Upper lobe of left lung (tissue), 4 donors: ENCODE measurements at regions not wholly inside any gene's neighbourhood (a gene's known extent, or its start where the extent isn't known, plus 50 kb on each side); places are given as distances from the start of the nearest gene placed in this dataset.

Experiments
- CTCF ChIP-seq, 6 experiments: fragments of 450-650 bp in 4 of 6; fragments of 200-600 bp in 2 of 6; sonication (generic) in 2 of 6; IDR thresholded peaks; one replicate each; pipeline ENCODE4 v1.5.1; 2016 to 2019; ENCODE audit warnings: antibody characterized with exemption in 6 of 6
- EP300 ChIP-seq, 4 donors: sonication (generic); formaldehyde crosslinking; IDR thresholded peaks; one replicate each; pipeline ENCODE4 v1.5.1; 2017; ENCODE audit warnings: antibody characterized with exemption in 4 of 4, control low read depth in 2 of 4
- POLR2A ChIP-seq, 4 donors: fragments of 450-650 bp; IDR thresholded peaks; one replicate each; pipeline ENCODE4 v1.5.1; 2016 to 2017; ENCODE audit warnings: antibody characterized with exemption in 4 of 4, mild to moderate bottlenecking in 2 of 4
- POLR2AphosphoS5 ChIP-seq, 2 donors: sonication (generic); formaldehyde crosslinking; IDR thresholded peaks; one replicate each; pipeline ENCODE4 v1.5.1; 2017; ENCODE audit warnings: antibody characterized with exemption in 2 of 2

- TF ChIP-seq CTCF (IDR thresholded peaks at IDR 0.05) (no peak), POLR2AphosphoS5 (IDR thresholded peaks at IDR 0.05) (no peak), POLR2A (IDR thresholded peaks at IDR 0.05) (no peak), EP300 (IDR thresholded peaks at IDR 0.05) (no peak)
Measured at GRCh38 chr4:187887906-187888305, 107.7 kb upstream of the ZFP42 start.
